ENCODE measurements at regions not wholly inside any gene's neighbourhood (a gene's known extent, or its start where the extent isn't known, plus 50 kb on each side); places are given as distances from the start of the nearest gene placed in this dataset.

GRCh38 chr3:181622365-181622764 lies 89.4 kb upstream of the SOX2 start:
- TF ChIP-seq, protein P1, sequence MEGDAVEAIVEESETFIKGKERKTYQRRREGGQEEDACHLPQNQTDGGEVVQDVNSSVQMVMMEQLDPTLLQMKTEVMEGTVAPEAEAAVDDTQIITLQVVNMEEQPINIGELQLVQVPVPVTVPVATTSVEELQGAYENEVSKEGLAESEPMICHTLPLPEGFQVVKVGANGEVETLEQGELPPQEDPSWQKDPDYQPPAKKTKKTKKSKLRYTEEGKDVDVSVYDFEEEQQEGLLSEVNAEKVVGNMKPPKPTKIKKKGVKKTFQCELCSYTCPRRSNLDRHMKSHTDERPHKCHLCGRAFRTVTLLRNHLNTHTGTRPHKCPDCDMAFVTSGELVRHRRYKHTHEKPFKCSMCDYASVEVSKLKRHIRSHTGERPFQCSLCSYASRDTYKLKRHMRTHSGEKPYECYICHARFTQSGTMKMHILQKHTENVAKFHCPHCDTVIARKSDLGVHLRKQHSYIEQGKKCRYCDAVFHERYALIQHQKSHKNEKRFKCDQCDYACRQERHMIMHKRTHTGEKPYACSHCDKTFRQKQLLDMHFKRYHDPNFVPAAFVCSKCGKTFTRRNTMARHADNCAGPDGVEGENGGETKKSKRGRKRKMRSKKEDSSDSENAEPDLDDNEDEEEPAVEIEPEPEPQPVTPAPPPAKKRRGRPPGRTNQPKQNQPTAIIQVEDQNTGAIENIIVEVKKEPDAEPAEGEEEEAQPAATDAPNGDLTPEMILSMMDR (IDR thresholded peaks at IDR 0.05; ENCODE audit: insufficient read depth, low read length, severe bottlenecking), result no peak
- FAIRE-seq, result no peak

GRCh38 chr3:181619897-181620296 lies 91.8 kb upstream of the SOX2 start:
- H3K4me3 ChIP-seq (ENCODE audit: low read depth, low read length), result no peak overlapping the region
- FAIRE-seq, result no peak

More at GRCh38 chr3:181622365-181622764, 89.4 kb upstream of the SOX2 start:
- peak; percentile 89 for DNase-seq (ENCODE audit: low read depth)
- Histone ChIP-seq H3K4me3 (ENCODE audit: low read depth, low read length) (no peak overlapping the region), H3K36me3 (ENCODE audit: control insufficient read depth, insufficient read depth, low read length) (no peaks in the 10 kb centered on the region), H3K27me3 (ENCODE audit: control insufficient read depth, insufficient read depth, low read length) (no peaks in the 10 kb centered on the region)

DNA sequence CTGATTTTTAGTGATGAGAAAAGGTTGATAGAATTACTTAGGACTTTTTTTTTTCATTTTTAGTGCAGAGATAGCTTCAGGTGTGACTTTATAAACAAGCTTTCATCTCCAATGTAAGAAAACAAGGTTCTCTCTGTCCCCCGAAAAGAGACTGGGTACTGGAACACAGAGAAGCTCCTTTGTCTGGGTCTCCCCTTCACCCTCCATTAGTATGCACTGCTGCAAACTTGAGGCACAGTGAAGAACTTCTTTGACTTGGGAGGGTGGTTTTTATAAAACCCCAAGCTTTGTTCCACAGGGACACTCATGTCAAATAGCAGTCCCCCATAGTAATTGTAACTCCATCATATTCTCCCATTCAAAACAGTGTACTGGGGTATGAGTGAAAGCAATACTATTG lies 93.5 kb upstream of the SOX2 start:
- no peak overlapping the region for H3K4me3 ChIP-seq (ENCODE audit: low read depth, low read length)
- FAIRE-seq, result no peak
- TF ChIP-seq, protein P1 (IDR thresholded peaks at IDR 0.05; ENCODE audit: insufficient read depth, low read length, severe bottlenecking), result no peak
- no peaks in the 10 kb centered on the region for H3K36me3 ChIP-seq (ENCODE audit: control insufficient read depth, insufficient read depth, low read length)
- no peak for DNase-seq (ENCODE audit: low read depth)
- H3K27me3 ChIP-seq (ENCODE audit: control insufficient read depth, insufficient read depth, low read length), result no peaks in the 10 kb centered on the region

More at GRCh38 chr3:181619897-181620296, 91.8 kb upstream of the SOX2 start:
- Histone ChIP-seq H3K36me3 (ENCODE audit: control insufficient read depth, insufficient read depth, low read length) (no peaks in the 10 kb centered on the region), H3K27me3 (ENCODE audit: control insufficient read depth, insufficient read depth, low read length) (no peaks in the 10 kb centered on the region)
- TF ChIP-seq, protein P1 (IDR thresholded peaks at IDR 0.05; ENCODE audit: insufficient read depth, low read length, severe bottlenecking), result no peak
- no peak for DNase-seq (ENCODE audit: low read depth)

- TF ChIP-seq, protein P1 (IDR thresholded peaks at IDR 0.05; ENCODE audit: insufficient read depth, low read length, severe bottlenecking), result no peak
- no peak for FAIRE-seq
These were observed 95.3 kb upstream of the SOX2 start for GRCh38 chr3:181616088-181617070.

DNA sequence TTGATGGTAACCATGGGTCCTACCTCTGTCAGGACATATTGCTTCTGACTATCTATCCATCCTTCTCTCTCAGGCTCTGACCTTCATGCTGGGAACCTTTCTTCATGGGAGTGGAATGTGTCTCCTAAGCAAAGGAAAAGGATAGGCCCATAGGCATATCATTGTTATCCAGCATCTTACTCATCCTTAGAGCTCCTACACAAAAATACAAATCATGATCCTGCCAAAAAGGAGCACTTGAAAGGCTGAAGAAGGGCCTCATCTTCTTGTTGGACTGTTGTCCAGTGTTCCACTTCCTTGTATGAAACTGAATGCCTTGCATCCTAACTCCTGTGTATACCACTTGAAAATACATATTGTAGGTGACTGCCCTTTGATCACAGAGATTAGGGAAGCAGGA lies 96.1 kb upstream of the SOX2 start:
- H3K36me3 ChIP-seq (ENCODE audit: control insufficient read depth, insufficient read depth, low read length), result no peaks in the 10 kb centered on the region
- no peak overlapping the region for H3K4me3 ChIP-seq (ENCODE audit: low read depth, low read length)
- FAIRE-seq, result peak; percentile 36
- no peaks in the 10 kb centered on the region for H3K27me3 ChIP-seq (ENCODE audit: control insufficient read depth, insufficient read depth, low read length)
- no peak for DNase-seq (ENCODE audit: low read depth)
- TF ChIP-seq, protein P1 (IDR thresholded peaks at IDR 0.05; ENCODE audit: insufficient read depth, low read length, severe bottlenecking), result no peak

More at GRCh38 chr3:181616088-181617070, 95.3 kb upstream of the SOX2 start:
- no peaks in the 10 kb centered on the region for H3K36me3 ChIP-seq (ENCODE audit: control insufficient read depth, insufficient read depth, low read length)
- no peaks in the 10 kb centered on the region for H3K27me3 ChIP-seq (ENCODE audit: control insufficient read depth, insufficient read depth, low read length)
- DNase-seq (ENCODE audit: low read depth), result no peak
- no peak overlapping the region for H3K4me3 ChIP-seq (ENCODE audit: low read depth, low read length)

Data from bronchial epithelial cell (primary cell).